ENCODE measurements at regions not wholly inside any gene's neighbourhood (a gene's known extent, or its start where the extent isn't known, plus 50 kb on each side); places are given as distances from the start of the nearest gene placed in this dataset.
"Not testable (repeated sequence)": the region's sequence is repeated elsewhere in the genome, so short reads cannot be mapped to it uniquely, and the experiment has no call there.

DNA sequence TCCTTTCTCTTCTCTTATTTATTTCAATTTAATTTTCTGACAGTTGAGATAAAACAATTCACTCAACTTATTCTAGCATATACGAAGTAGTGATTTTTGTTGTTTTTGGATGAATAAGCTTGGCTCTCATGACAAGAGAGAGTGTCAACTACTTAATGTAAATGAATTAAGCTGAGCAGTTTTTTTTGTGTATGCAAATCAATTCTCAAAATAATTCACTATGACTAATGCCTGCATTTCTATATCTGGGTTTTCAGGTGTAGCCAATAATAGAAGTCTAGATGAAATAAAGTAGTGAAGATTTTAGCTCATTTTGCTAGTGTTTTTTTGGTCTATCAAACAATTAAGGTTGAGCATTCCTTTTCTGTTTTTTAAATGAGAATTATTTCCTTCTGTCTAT, 1354.0 kb downstream of the CDH8 start:
- DNase-seq (ENCODE audit: low read depth in 2 of 2) = no peak

DNA sequence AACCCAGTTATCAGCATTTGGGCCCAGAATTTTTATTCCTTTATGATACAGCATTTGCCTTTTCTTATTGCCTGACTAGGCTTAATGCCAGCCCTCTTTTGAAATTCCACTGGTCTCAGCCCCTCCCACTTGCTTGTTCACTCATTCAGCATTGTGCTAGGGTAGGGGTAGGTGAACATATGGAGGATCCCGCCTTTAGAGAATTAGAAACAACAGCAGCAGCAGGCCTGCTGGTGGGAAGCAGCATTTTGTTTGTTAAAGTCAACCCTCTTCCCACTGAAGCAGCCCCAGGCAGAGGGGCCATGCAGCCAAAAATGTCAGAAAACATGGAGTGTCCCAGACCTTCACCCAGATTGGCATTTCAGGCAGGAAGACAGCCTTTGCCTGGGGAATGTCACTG, 1355.2 kb downstream of the CDH8 start:
- no peak for DNase-seq (ENCODE audit: low read depth in 2 of 2)

DNA sequence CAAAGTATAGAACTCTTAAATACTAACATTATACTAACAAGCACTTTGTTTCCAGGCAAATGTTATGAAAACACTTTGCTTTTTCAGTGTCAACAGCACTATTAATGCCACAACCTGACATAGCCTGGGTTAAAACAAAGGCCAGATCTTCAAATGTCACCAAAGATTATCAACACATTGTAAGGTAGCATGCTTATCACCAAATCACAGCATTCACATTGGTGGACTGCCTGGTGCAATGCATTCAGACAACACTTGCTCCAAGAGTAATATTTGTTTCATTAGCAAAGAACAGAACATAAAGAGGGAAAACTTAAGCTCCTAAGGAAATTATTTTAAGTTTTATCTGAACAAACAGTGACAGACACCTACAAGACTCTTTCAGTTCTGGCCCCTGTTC, 1361.2 kb downstream of the CDH8 start:
- DNase-seq (ENCODE audit: low read depth in 2 of 2) = no peak

DNA sequence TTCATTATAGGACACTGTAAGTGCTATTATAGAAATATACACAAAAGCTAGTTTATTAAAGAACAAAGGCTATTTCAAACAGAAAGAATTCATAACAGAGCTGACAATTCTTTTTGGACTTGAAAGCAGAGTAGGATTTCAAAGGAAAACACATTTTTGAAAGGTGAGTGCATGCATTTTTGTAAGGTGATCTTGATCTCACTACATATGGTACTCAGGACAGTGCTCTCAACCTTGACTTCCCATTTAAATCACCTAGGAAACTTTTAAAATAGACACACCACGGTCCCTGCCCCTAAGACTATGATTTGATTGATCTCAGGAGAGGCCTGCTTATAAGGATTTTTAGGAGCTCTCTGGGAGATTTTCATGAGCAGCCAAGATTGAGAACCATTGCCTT, 1362.0 kb downstream of the CDH8 start:
- DNase-seq (ENCODE audit: low read depth in 2 of 2) = no peak

DNA sequence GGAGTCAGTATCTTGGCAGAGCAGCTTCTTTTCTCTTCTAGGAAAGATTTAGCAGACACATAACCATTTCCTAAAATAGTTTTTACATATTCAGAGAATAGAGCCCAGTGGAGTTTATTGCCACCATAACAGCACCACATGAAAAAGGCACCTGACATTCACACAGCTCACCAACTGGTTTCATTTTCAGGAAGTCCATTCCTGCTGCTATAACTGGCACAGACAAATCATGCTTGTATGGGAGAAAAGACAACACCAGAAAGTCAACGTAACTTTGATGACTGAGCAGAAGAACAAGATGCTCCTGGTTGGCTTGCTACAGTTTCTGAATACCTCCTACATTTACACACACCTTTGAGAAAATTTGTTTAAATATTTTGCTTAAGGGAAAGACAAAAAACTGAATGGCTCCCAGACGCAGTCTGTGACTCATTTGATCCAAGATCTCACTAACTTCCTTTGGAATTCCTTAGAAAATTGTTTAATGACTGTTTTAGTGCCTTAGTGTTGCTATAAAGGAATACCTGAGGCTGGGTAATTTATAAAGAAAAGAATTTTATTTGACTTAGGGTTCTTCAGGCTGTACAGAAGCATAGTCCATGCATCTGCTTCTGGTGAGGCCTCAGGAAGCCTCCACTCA, 1380.6 kb downstream of the CDH8 start:
- no peak for DNase-seq (ENCODE audit: low read depth in 2 of 2)

DNA sequence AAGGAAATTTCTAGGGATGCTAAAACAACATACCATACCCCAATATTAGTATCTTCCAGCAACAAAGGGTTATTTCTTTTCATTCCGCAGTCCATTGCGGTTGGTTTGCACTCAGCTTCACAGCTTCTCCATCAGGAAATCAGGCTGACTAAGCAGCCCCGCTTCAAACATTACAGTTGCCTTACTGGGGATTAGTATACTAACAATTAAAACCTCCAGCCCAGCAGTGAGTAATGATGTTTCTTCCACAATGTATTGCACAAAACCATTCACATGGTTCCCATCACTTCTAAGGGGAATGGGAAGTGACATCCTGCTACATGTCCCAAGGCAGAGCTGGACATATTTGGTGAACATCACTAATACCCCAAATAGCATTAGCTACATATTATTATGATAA, 1384.9 kb downstream of the CDH8 start:
- DNase-seq (ENCODE audit: low read depth in 2 of 2) = no peak

DNA sequence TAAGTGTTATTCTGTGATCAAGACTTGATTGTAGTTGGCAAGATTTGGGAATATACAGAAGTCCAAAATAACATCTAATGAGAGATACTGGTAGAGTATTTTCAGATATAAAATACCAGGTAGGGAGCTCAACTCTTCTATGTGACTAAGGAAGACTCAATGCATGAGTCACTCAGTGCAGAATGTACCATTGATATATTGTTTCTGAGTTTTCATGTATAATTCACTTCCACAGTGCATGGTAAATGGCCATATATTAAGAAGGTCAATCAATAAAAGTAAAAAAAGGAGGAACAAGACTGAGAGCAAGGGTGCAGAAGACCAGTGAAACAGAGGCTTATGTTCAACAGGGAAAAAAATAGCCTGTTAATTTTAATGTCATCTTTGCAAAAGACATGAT, 1387.9 kb downstream of the CDH8 start:
- DNase-seq (ENCODE audit: low read depth in 2 of 2) = no peak

DNA sequence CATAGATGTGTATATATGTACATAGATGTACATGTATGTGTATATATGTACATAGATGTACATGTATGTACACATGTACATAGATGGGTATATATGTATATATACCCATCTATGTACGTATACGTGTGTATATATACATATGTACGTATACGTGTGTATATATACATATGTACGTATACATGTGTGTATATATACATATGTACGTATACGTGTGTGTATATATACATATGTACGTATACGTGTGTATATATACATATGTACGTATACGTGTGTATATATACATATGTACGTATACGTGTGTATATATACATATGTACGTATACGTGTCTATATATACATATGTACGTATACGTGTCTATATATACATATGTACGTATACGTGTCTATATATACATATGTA, 1388.8 kb downstream of the CDH8 start:
- not testable (repeated sequence) for DNase-seq (ENCODE audit: low read depth in 2 of 2)

DNA sequence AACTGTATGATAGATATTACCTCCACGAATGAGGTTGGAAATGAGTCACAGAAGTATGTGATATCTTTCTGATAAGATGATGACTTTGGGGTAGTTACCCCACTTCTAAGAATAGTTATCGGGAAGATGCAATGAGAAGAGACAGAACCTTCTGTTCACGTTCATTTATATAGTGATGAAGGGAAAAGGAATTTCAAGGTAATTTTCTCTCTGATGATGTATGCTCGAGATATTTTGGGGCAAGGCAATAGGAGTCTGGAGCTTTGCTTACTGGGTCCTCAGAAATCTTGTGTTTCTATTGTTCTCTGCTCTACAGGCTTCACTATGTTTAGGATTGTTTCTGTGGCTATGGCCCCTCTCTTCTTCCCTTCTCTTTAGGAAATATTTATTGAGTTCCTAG, 1389.6 kb downstream of the CDH8 start:
- no peak for DNase-seq (ENCODE audit: low read depth in 2 of 2)

DNA sequence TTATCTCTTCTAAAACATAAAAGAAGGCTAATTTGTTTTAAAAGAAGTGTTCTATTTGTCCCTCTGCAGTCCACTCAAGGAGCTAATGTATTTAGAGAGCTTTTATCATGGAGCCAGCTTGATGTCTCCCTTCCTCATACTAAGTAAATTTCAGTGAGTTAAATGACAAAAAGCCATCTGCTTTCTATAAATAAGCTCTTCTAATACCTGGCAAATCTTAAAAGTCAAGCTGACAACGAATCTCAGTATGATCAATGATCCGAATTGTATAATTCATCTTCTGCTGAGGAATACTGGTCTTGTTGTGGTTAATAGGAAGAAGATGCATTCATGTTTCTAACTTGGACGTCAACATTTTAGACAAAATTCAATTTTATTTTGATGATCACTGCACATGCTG, 1390.7 kb downstream of the CDH8 start:
- no peak for DNase-seq (ENCODE audit: low read depth in 2 of 2)

DNA sequence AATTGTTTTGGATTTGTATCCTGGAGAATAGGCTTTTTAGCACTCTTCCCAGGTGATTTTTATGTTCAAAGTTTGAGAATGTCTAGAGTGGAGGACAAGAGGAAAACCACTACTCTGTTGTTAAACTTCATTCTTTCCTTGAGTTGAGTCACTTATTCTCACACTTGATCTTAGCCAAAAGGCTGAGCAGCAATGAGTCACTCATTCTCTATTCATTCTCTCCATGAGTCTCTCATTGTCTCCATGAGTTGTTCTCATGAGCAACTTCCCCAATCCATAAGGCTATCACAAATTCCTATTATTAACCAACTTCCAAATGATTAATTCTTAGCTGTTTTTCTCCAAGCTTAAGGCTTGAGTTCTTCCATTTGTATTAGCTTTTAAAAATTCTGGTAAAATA, 1393.3 kb downstream of the CDH8 start:
- no peak for DNase-seq (ENCODE audit: low read depth in 2 of 2)

DNA sequence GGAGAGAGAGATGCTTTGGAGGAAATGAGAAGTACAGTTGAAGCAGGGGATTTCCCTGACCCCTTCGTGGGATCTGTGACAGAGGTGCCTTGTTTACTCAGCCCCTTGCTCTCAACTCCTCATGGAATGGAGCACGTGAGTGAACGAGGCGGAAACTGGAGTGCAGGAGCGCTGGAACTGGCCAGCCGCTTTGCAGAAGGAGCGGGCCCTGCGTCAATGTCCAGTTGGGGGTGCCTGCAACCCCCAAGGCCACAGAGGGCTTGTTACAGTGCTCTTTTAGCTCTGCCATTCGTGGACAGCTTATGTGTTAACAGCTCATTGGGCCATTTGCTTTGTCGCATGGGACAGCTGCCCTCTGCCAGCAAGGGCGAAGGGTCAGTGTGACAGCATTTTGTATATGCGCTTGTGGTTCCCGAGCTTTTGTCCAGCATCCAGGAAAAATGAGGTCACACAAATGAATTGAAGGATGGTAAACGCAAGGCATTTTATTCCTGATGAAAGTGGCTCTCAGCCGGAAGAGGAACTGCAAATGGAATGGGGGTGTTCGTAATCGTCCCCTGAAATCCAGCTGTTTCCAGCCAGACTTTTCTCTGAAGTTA, 1395.1 kb downstream of the CDH8 start:
- no peak for DNase-seq (ENCODE audit: low read depth in 2 of 2)

DNA sequence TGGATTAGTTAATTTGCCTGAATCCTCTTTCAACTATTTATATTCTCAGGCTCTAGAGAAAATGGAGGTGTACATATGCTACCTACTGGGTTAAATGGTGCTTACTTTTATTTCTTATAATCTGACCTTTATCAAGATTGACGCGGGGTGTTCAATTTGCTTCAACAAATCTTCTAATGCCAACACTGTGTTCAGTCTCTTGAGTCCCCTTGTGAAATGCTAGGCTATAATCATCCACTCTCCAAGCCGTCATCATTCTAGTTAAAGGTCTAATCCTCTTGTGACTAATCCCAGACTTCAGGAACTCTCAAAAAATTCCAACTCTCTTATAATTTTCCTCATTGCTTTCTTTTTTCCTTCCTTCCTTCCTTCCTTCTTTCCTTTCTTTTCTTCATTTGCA, 1396.2 kb downstream of the CDH8 start:
- no peak for DNase-seq (ENCODE audit: low read depth in 2 of 2)

DNA sequence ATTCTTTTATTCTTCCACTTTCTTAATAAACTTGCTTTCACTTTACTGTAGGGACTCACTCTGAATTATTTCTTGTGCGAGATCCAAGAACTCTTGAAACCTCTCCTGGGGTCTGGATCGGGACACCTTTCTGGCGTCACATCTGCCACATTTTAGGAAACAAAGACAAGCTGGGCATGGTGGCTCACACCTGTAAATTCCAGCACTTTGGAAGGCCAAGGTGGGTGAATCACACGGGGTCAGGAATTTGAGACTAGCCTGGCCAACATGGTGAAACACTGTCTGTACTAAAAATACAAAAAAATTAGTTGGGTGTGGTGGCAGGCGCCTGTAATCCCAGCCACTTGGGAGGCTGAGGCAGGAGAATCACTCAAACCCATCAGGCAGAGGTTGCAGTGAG, 1399.6 kb downstream of the CDH8 start:
- not testable (repeated sequence) for DNase-seq (ENCODE audit: low read depth in 2 of 2)

DNA sequence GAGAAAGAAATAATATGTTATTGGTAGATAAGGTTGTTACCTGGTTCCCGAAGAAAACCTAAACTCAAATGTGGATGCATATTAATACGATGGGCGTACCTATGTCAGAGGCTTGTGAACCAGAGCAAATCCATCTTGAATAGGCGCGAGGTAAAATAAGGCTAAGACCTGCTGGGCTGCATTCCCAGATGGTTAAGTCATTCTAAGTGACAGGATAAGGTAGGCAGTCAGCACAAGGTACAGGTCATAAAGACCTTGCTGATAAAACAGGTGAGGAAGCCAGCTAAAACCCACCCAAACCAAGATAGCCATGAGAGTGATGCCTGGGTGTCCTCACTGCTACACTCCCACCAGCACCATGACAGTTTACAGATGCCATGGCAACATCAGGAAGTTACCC, 1400.1 kb downstream of the CDH8 start:
- no peak for DNase-seq (ENCODE audit: low read depth in 2 of 2)

DNA sequence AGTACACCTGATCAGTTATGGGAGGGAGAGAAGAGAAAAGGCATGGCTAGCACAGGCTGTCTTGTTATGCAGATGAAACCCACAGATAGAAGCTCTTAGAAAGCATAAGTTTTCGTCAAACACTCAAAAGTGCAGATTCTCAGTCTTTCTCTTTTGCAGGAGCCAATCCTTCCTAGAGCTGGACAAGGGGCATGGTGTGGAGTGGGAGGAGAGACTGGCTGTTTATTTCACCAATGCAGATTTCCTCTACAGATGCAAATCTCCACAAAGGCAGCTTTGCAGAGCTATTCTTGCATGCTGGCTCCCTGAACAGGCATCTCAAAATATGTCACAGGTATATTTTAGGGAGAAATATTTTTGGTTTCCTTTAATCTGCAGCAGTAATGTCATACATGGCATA, 1400.7 kb downstream of the CDH8 start:
- DNase-seq (ENCODE audit: low read depth in 2 of 2) = no peak

DNA sequence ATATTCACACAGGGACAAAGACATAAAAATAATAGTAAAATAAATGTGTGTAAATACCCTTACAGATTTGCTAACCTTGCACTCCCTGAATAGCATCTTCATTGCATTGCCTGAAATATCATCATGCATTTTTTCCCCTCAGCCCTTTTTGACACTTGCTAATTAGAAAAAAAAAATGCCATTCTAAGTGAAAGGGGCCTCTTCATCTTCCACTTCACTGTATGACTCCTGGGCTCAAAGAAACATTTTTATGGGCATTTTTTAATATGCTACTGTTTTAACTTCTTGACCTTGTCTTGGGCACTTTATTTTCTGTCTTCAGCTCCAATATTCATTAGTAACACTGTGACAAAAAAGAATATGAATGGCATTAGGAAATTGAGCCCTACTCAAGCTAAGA, 1424.4 kb downstream of the CDH8 start:
- DNase-seq (ENCODE audit: low read depth in 2 of 2) = no peak

DNA sequence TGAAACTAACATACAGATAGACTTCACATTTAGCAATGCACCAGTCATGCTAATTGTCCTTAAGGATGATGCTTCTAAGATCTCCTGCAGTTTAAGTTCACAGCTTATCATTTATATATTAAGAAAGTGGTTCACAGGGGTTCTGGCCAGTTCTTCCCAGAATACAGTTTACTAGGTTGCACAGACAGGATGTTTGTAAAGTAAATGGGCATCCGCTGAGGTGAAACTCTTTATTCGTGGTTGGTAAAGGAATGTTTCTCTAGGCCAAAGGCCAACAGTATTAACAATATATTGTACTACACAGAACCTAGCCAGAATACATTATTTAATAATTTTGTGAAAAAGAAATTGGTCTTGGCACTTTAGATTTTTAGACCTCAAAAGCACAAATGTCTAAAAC, 1427.3 kb downstream of the CDH8 start:
- no peak for DNase-seq (ENCODE audit: low read depth in 2 of 2)

DNA sequence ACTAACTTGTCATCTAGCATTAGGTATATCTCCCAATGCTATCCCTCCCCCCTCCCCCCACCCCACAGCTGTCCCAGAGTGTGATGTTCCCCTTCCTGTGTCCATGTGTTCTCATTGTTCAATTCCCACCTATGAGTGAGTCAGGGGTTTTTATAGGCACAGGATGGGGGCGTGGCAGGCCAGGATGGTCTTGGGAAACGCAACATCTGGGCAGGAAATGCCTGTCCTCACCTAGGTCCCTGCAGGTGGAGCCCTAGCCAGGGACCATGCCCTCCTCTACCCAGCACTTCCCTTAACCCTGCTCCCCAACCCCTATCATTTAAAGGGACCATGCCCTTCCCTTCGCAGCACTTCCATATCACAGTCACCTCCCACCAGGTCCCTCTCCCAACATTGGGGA, 1430.6 kb downstream of the CDH8 start:
- not testable (repeated sequence) for DNase-seq (ENCODE audit: low read depth in 2 of 2)

DNA sequence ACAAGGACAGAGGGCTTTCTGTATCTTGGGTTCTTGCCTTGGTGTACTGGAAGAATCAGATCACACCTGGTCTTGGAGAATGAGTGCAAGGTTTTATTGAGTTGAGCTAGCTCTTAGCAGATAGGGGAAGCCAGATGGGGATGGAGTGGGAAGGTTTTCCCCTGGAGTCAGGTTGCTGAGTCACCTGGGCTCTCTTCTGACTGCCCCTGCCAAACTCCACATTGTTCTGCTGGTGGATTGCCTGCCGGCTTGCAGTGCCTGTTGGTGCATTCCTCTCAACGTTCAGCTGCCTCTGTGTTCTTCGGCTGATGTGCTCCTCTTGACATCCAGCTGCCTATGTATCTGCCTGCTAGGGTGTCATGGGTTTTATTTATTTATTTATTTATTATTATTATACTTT, 1431.1 kb downstream of the CDH8 start:
- no peak for DNase-seq (ENCODE audit: low read depth in 2 of 2)

DNA sequence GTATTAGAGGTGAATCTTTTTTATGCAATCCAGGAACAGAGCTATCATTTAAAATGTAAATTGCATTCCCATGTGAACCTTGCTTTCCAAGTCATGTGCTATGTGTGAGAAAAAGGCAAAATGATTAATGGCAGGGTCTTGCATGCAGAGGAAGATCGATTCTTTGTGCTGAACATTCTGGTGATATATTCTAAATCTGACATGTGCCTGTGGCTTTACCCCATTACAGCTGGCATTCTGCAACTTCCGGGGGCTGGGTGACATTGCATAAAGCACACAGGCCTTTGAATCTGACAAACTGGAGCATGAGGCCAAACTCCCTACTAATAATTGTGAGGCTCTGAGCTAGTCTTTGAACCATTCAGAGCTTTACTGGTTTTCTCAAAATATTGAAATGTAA, 1449.7 kb downstream of the CDH8 start:
- no peak for DNase-seq (ENCODE audit: low read depth in 2 of 2)

DNA sequence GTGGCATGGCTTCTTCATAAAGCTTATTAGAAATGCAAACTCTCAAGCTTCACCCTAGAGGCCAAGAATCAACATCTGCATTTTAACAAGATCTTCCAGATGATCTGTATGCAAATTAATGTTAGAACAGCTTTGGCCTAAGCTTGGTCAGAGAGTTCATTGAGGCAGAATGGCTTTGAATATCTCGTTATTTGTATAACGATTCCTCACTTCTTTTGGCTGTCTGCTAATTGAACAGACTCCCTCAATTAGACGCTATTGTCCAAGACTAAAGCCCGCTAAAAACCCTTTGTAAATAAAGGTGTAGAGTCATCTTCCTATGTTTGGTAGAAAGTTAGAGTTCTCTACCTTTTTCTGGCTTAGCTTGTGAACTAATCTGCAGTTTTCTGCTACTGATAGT, 1453.7 kb downstream of the CDH8 start:
- no peak for DNase-seq (ENCODE audit: low read depth in 2 of 2)

DNA sequence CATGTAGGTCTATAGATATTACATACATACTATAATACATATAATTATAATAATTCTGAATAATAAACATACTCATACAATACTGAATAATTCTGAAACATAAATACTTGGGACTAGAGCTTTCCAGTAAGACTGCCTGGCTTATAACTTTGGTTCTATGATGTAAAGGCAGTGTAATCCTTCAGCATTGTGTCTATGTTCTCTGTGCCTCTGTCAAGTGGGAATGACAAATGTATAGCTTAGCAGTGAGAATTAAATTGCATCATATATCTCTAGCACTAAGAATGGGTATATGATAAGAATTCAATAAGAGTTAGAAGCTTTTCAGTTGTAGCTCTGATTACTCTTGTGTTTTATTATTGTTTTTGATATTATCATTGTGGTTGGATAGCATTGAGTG, 1469.3 kb downstream of the CDH8 start:
- DNase-seq (ENCODE audit: low read depth in 2 of 2) = no peak

DNA sequence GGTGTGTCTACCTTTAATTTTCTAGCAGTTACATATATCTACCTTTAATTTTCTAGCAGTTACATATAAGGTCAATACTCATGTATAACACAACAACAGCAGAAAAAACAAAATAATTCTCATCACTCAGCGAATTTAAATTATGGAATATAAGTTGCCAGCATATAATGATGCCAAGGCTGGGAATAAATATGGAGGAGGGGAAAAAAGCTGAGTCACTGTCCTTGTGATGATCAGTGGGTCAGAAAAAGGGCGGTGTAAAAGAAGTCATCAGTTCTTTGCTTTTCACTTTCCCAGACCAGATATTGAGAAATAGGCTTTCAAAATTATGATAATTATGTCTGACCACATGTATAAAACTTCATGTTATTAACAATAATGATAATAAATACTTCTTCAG, 1471.7 kb downstream of the CDH8 start:
- no peak for DNase-seq (ENCODE audit: low read depth in 2 of 2)
